IMR-90 (cell line): ENCODE measurements at regions not wholly inside any gene's neighbourhood (a gene's known extent, or its start where the extent isn't known, plus 50 kb on each side); places are given as distances from the start of the nearest gene placed in this dataset.

Source experiments
- ATAC-seq: fragments of 200-7000 bp; cut with Tn5 transposase; 2 replicates; pipeline ENCODE4 v1.9.1; 2020; ENCODE audit warnings: low read depth, mild to moderate bottlenecking, moderate library complexity
- BruUV-seq: library from RNA; stranded (reverse); fragments of 400-500 nt; replicated peaks from 2 replicates; lab custom pipeline; 2021; lab: Mats Ljungman, UMichigan
- CTCF ChIA-PET: fragments of 300-600 bp; formaldehyde crosslinking; extraction: SDS; loops from one replicate; lab custom pipeline; 2021; ENCODE audit warnings: antibody characterized with exemption; lab: Yijun Ruan, JAX
- POLR2A ChIA-PET: fragments of 300-600 bp; sonication (Branson Sonifier 250); formaldehyde crosslinking; loops from one replicate; lab custom pipeline; 2022; ENCODE audit warnings: antibody characterized with exemption; ENCODE audit not compliant: unreplicated experiment; lab: Charles Lee
- DNase-seq: peaks from one replicate; pipeline ENCODE4 v3.0.0; 2013
- H2AFZ ChIP-seq: replicated peaks from 2 replicates; pipeline ENCODE3; 2013; ENCODE audit warnings: low read length, mild to moderate bottlenecking; ENCODE audit not compliant: poor library complexity
- H2AK5ac ChIP-seq: 2 replicates; pipeline ENCODE4 v1.6.1; 2013; ENCODE audit warnings: low read depth, low read length, inconsistent platforms
- H2AK9ac ChIP-seq: replicated peaks from 2 replicates; pipeline ENCODE3; 2013; ENCODE audit warnings: mild to moderate bottlenecking, low read depth, low read length, moderate library complexity; ENCODE audit not compliant: poor library complexity
- H2BK120ac ChIP-seq: 2 replicates; pipeline ENCODE4 v1.6.1; 2013; ENCODE audit warnings: low read depth, low read length, inconsistent platforms
- H2BK15ac ChIP-seq: 3 replicates; pipeline ENCODE4 v1.6.1; 2013; ENCODE audit warnings: low read depth, low read length, inconsistent platforms
- H2BK20ac ChIP-seq: 2 replicates; pipeline ENCODE4 v1.6.1; 2013; ENCODE audit warnings: low read depth, mild to moderate bottlenecking, inconsistent platforms, low read length, moderate library complexity
- H2BK5ac ChIP-seq: 2 replicates; pipeline ENCODE4 v1.6.1; 2013; ENCODE audit warnings: mild to moderate bottlenecking, low read depth, low read length, inconsistent platforms; ENCODE audit not compliant: poor library complexity, severe bottlenecking
- H3K14ac ChIP-seq: replicated peaks from 2 replicates; pipeline ENCODE4 v1.6.1; 2013; ENCODE audit warnings: low read depth, low read length, inconsistent platforms
- H3K18ac ChIP-seq: 2 replicates; pipeline ENCODE4 v1.6.1; 2013; ENCODE audit warnings: low read depth, low read length, control low read depth
- H3K23ac ChIP-seq: 2 replicates; pipeline ENCODE4 v1.6.1; 2013; ENCODE audit warnings: low read depth, low read length, inconsistent platforms
- H3K27ac ChIP-seq: 2 replicates; pipeline ENCODE4 v1.5.1; 2013; ENCODE audit warnings: mild to moderate bottlenecking, control low read depth, low read length; ENCODE audit not compliant: insufficient read depth
- H3K27me3 ChIP-seq: 2 replicates; pipeline ENCODE4 v1.6.1; 2013; ENCODE audit warnings: low read length; ENCODE audit not compliant: control insufficient read depth, insufficient read depth
- H3K36me3 ChIP-seq: 2 replicates; pipeline ENCODE4 v1.6.1; 2013; ENCODE audit warnings: low read length, mixed read lengths; ENCODE audit not compliant: control insufficient read depth, insufficient read depth
- H3K4ac ChIP-seq: 2 replicates; pipeline ENCODE4 v1.6.1; 2013; ENCODE audit warnings: low read depth, low read length, inconsistent platforms
- H3K4me1 ChIP-seq: 2 replicates; pipeline ENCODE4 v1.6.1; 2013; ENCODE audit warnings: low read length, mixed read lengths; ENCODE audit not compliant: control insufficient read depth, insufficient read depth
- H3K4me2 ChIP-seq: 2 replicates; pipeline ENCODE4 v1.6.1; 2013; ENCODE audit warnings: low read depth, mild to moderate bottlenecking, control low read depth, low read length, moderate library complexity
- H3K4me3 ChIP-seq: 2 replicates; pipeline ENCODE4 v1.5.1; 2013; ENCODE audit warnings: low read depth, mild to moderate bottlenecking, control low read depth, low read length, moderate library complexity; ENCODE audit not compliant: insufficient read depth
- H3K56ac ChIP-seq: 2 replicates; pipeline ENCODE4 v1.6.1; 2013; ENCODE audit warnings: low read length, inconsistent platforms; ENCODE audit not compliant: insufficient read depth; ENCODE audit errors: extremely low read depth
- H3K79me1 ChIP-seq, 2 experiments: 2 replicates each; pipeline ENCODE4 v1.6.1; 2013; ENCODE audit warnings: low read length in 2 of 2, inconsistent platforms in 1 of 2, low read depth in 1 of 2
- H3K9ac ChIP-seq: 2 replicates; pipeline ENCODE4 v1.6.1; 2013; ENCODE audit warnings: low read depth, low read length, control low read depth
- H3K9me1 ChIP-seq: 2 replicates; pipeline ENCODE4 v1.6.1; 2013; ENCODE audit warnings: low read length, inconsistent platforms; ENCODE audit not compliant: insufficient read depth
- H3K9me3 ChIP-seq: 2 replicates; pipeline ENCODE4 v1.6.1; 2013; ENCODE audit warnings: low read length; ENCODE audit not compliant: control insufficient read depth, insufficient read depth
- H4K20me1 ChIP-seq: 2 replicates; pipeline ENCODE4 v1.6.1; 2013; ENCODE audit warnings: low read length, inconsistent platforms; ENCODE audit not compliant: insufficient read depth
- H4K5ac ChIP-seq: 2 replicates; pipeline ENCODE4 v1.6.1; 2013; ENCODE audit warnings: mild to moderate bottlenecking, low read depth, low read length, control low read depth
- H4K8ac ChIP-seq, 2 experiments: 2 replicates each; pipeline ENCODE4 v1.6.1; 2013; ENCODE audit warnings: low read depth in 2 of 2, low read length in 2 of 2, control low read depth in 1 of 2, inconsistent platforms in 1 of 2
- H4K91ac ChIP-seq: 2 replicates; pipeline ENCODE4 v1.6.1; 2013; ENCODE audit warnings: low read depth, low read length, inconsistent platforms; ENCODE audit not compliant: insufficient read depth
- BHLHE40 ChIP-seq: fragments of 150-350 bp; IDR thresholded peaks from 2 replicates; pipeline ENCODE4 v1.6.1; 2016; ENCODE audit warnings: mild to moderate bottlenecking, low read depth, low read length
- CEBPB ChIP-seq: IDR thresholded peaks from 2 replicates; pipeline ENCODE4 v1.6.1; 2012; ENCODE audit warnings: low read depth, low read length, improper control_type of control experiment
- CTCF ChIP-seq: conservative IDR thresholded peaks from 2 replicates; pipeline ENCODE4 v1.5.1; 2012; ENCODE audit warnings: mild to moderate bottlenecking, low read depth, low read length, improper control_type of control experiment
- FOS ChIP-seq: fragments of 150-350 bp; IDR thresholded peaks from 2 replicates; pipeline ENCODE4 v1.6.1; 2016; ENCODE audit warnings: low read depth, low read length
- MAFK ChIP-seq: IDR thresholded peaks from 2 replicates; pipeline ENCODE4 v1.6.1; 2012; ENCODE audit warnings: low read depth, low read length, improper control_type of control experiment
- MXI1 ChIP-seq: IDR thresholded peaks from 2 replicates; pipeline ENCODE4 v1.6.1; 2012; ENCODE audit warnings: low read depth, mild to moderate bottlenecking, low read length, moderate library complexity, borderline replicate concordance
- NFE2L2 ChIP-seq: fragments of 150-350 bp; IDR thresholded peaks from 2 replicates; pipeline ENCODE4 v1.6.1; 2016; ENCODE audit warnings: low read depth, mild to moderate bottlenecking, low read length
- POLR2A ChIP-seq: IDR thresholded peaks from 2 replicates; pipeline ENCODE4 v1.6.1; 2012; ENCODE audit warnings: mild to moderate bottlenecking, low read depth, low read length
- RAD21 ChIP-seq: IDR thresholded peaks from 2 replicates; pipeline ENCODE4 v1.6.1; 2012; ENCODE audit warnings: low read length, improper control_type of control experiment
- SMC3 ChIP-seq: fragments of 150-350 bp; IDR thresholded peaks from 2 replicates; pipeline ENCODE4 v1.6.1; 2016; ENCODE audit warnings: low read depth, mild to moderate bottlenecking, antibody characterized with exemption, low read length, moderate library complexity
- WGBS, 2 experiments: methylation state at CpG; one replicate each; pipeline versions ENCODE4 v1.1.5 to v1.1.7; 2013; ENCODE audit warnings: missing lambda C conversion rate in 2 of 2; ENCODE audit not compliant: insufficient read length in 1 of 2; ENCODE audit errors: extremely low coverage in 2 of 2; 5-methylcytosine and 5-hydroxymethylcytosine counted together
- dilution Hi-C: fragments of 300-500 bp; cut with HindIII; formaldehyde crosslinking; loops from one replicate; pipeline ENCODE4 v1.14.3; 2018; ENCODE audit warnings: low sequenced_read_pairs; ENCODE audit not compliant: unreplicated experiment
- in situ Hi-C: fragments of 300-500 bp; cut with MboI; formaldehyde crosslinking; loops from 3 replicates; pipeline ENCODE4 v1.14.3; 2019; ENCODE audit warnings: low sequenced_read_pairs, inconsistent platforms, mixed read lengths
- intact Hi-C: fragments of 100-400 bp; cut with micrococcal nuclease; formaldehyde crosslinking; loops from 2 replicates; pipeline ENCODE4 v1.10.0; 2022
- TF ChIP-seq, protein P1 (sequence below): fragments of 150-350 bp; IDR thresholded peaks from 2 replicates; pipeline ENCODE4 v1.6.1; 2017; ENCODE audit warnings: mild to moderate bottlenecking, antibody characterized with exemption, low read length, low read depth
- TF ChIP-seq, protein P2 (sequence below): fragments of 150-350 bp; IDR thresholded peaks from 2 replicates; pipeline ENCODE4 v1.6.1; 2016; ENCODE audit warnings: low read depth, mild to moderate bottlenecking, low read length, moderate library complexity, borderline replicate concordance

DNA sequence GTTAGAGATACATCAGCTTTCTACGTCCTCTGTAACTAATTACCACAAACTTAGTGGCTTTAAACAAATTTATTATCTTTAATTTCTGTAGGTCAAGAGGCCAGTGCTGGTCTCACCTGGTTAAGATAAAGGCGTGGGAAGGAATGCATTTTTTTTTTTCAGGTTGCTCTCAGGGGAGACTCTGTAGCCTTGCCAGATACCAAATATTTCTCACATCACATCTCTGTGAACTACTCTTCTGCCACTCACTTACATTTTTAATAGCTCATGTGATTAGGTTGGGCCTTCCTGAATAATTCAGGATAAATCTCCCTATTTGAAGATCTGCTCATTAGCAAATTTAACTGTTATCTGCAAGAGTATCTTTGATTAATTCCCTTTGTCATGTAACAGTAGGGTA is 214.6 kb downstream of the CBLN2 start:
- TF ChIP-seq, protein P1, sequence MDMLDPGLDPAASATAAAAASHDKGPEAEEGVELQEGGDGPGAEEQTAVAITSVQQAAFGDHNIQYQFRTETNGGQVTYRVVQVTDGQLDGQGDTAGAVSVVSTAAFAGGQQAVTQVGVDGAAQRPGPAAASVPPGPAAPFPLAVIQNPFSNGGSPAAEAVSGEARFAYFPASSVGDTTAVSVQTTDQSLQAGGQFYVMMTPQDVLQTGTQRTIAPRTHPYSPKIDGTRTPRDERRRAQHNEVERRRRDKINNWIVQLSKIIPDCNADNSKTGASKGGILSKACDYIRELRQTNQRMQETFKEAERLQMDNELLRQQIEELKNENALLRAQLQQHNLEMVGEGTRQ = no peak
- TF ChIP-seq CEBPB = no peak
- no peak for TF ChIP-seq POLR2A
- TF ChIP-seq MAFK = no peak
- no peak for TF ChIP-seq CTCF
- no peak for TF ChIP-seq MXI1
- TF ChIP-seq RAD21 = no peak
- TF ChIP-seq BHLHE40 = no peak
- TF ChIP-seq FOS = no peak
- TF ChIP-seq, protein P2, sequence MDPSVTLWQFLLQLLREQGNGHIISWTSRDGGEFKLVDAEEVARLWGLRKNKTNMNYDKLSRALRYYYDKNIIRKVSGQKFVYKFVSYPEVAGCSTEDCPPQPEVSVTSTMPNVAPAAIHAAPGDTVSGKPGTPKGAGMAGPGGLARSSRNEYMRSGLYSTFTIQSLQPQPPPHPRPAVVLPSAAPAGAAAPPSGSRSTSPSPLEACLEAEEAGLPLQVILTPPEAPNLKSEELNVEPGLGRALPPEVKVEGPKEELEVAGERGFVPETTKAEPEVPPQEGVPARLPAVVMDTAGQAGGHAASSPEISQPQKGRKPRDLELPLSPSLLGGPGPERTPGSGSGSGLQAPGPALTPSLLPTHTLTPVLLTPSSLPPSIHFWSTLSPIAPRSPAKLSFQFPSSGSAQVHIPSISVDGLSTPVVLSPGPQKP = no peak
- no peak for TF ChIP-seq NFE2L2
- TF ChIP-seq SMC3 = no peak
- BruUV-seq = no TSS peak
- Histone ChIP-seq H3K27ac (no peak overlapping the region), H3K14ac (no peak overlapping the region), H4K91ac (no peak overlapping the region), H2BK5ac (no peak overlapping the region), H3K9ac (no peak overlapping the region), H4K5ac (no peak overlapping the region), H3K27me3 (no peaks in the 10 kb centered on the region), H2BK20ac (no peak overlapping the region), H3K4me2 (no peak overlapping the region), H2BK15ac (no peak overlapping the region), H3K9me3 (peaks cover 3% of the 10 kb centered on the region; the same call in 1 of the 2 replicates), H2AK9ac (no peak overlapping the region), H3K4ac (no peak overlapping the region), H3K4me1 (no peaks in the 10 kb centered on the region), H2AK5ac (no peak overlapping the region), H3K36me3 (no peaks in the 10 kb centered on the region), H3K4me3 (no peak overlapping the region), H2BK120ac (no peak overlapping the region), H4K8ac (no peak overlapping the region), H3K18ac (no peak overlapping the region), H2AFZ (no peak overlapping the region), H3K79me1 (no peaks in the 10 kb centered on the region), H3K56ac (no peak overlapping the region), H4K20me1 (no peaks in the 10 kb centered on the region), H3K9me1 (no peaks in the 10 kb centered on the region), H3K23ac (no peak overlapping the region)
- ATAC-seq (no peak), DNase-seq (no peak)
- ChIA-PET POLR2A (no interaction called here), CTCF (no interaction called here)
- intact Hi-C loops (no loop called here), in situ Hi-C loops (no loop called here), dilution Hi-C loops (no loop called here)
- WGBS, 2 experiments = no CpG with 5 or more reads among the region's 2 CpGs
